Liver (tissue), 8 donors: ENCODE measurements at regions not wholly inside any gene's neighbourhood (a gene's known extent, or its start where the extent isn't known, plus 50 kb on each side); places are given as distances from the start of the nearest gene placed in this dataset.

Experiments
- DNase-seq: peaks from one replicate; pipeline ENCODE4 v3.0.0-alpha.2; 2017; ENCODE audit warnings: low spot score
- H3K27ac ChIP-seq, 2 donors: one replicate each; pipeline ENCODE4 v1.7.0; 2013; ENCODE audit warnings: inconsistent platforms in 2 of 2, low read length in 2 of 2, control low read depth in 1 of 2, low read depth in 1 of 2, mild to moderate bottlenecking in 1 of 2
- H3K27me3 ChIP-seq, 4 donors: one replicate each; pipeline versions ENCODE4 v1.6.1 to v1.7.0; 2013; ENCODE audit warnings: low read length in 3 of 4, inconsistent platforms in 1 of 4, mild to moderate bottlenecking in 1 of 4, moderate library complexity in 1 of 4; ENCODE audit not compliant: control insufficient read depth in 4 of 4, insufficient read depth in 4 of 4
- H3K36me3 ChIP-seq, 4 donors: one replicate each; pipeline versions ENCODE4 v1.6.1 to v1.7.0; 2013; ENCODE audit warnings: low read length in 3 of 4, mild to moderate bottlenecking in 3 of 4, low read depth in 1 of 4, moderate library complexity in 1 of 4; ENCODE audit not compliant: control insufficient read depth in 4 of 4, insufficient read depth in 3 of 4
- H3K4me1 ChIP-seq, 4 donors: one replicate each; pipeline versions ENCODE4 v1.6.1 to v1.7.0; 2013; ENCODE audit warnings: low read length in 3 of 4, mild to moderate bottlenecking in 3 of 4, moderate library complexity in 1 of 4; ENCODE audit not compliant: control insufficient read depth in 4 of 4, insufficient read depth in 4 of 4
- H3K4me3 ChIP-seq, 3 donors: one replicate each; pipeline versions ENCODE4 v1.6.1 to v1.7.0; 2013; ENCODE audit warnings: low read length in 3 of 3, control low read depth in 1 of 3, low read depth in 1 of 3, mild to moderate bottlenecking in 1 of 3
- H3K9ac ChIP-seq, 2 donors: one replicate each; pipeline ENCODE4 v1.7.0; 2013; ENCODE audit warnings: low read length in 2 of 2, mild to moderate bottlenecking in 2 of 2, moderate library complexity in 2 of 2, control low read depth in 1 of 2, low read depth in 1 of 2
- H3K9me3 ChIP-seq, 4 donors: one replicate each; pipeline versions ENCODE4 v1.6.1 to v1.7.0; 2013; ENCODE audit warnings: low read length in 3 of 4; ENCODE audit not compliant: control insufficient read depth in 4 of 4
- ATF3 ChIP-seq: IDR thresholded peaks from 2 replicates; pipeline ENCODE4 v1.6.1; 2016; ENCODE audit warnings: antibody characterized with exemption
- EGR1 ChIP-seq, 2 donors: IDR thresholded peaks; 2 replicates each; pipeline ENCODE4 v1.6.1; 2016 to 2018; ENCODE audit warnings: antibody characterized with exemption in 2 of 2, low read depth in 2 of 2
- FOXA2 ChIP-seq: IDR thresholded peaks from 2 replicates; pipeline ENCODE4 v1.6.1; 2016; ENCODE audit warnings: antibody characterized with exemption
- HNF4A ChIP-seq, 2 donors: conservative IDR thresholded peaks; 2 replicates each; pipeline ENCODE4 v1.6.1; 2016; ENCODE audit warnings: antibody characterized with exemption in 2 of 2, mild to moderate bottlenecking in 2 of 2
- HNF4G ChIP-seq: IDR thresholded peaks from 2 replicates; pipeline ENCODE4 v1.6.1; 2016; ENCODE audit warnings: antibody characterized with exemption
- JUND ChIP-seq, 2 donors: IDR thresholded peaks; 2 replicates each; pipeline ENCODE4 v1.6.1; 2016; ENCODE audit warnings: antibody characterized with exemption in 2 of 2
- MAX ChIP-seq: IDR thresholded peaks from 2 replicates; pipeline ENCODE4 v1.6.1; 2016; ENCODE audit warnings: antibody characterized with exemption
- NR2F2 ChIP-seq: IDR thresholded peaks from 2 replicates; pipeline ENCODE4 v1.6.1; 2016; ENCODE audit warnings: antibody characterized with exemption
- RAD21 ChIP-seq, 2 donors: IDR thresholded peaks; 2 replicates each; pipeline ENCODE4 v1.6.1; 2016; ENCODE audit warnings: antibody characterized with exemption in 2 of 2, mild to moderate bottlenecking in 2 of 2
- RXRA ChIP-seq, 2 donors: IDR thresholded peaks; 2 replicates each; pipeline ENCODE4 v1.6.1; 2017 to 2018; ENCODE audit warnings: antibody characterized with exemption in 2 of 2, mild to moderate bottlenecking in 1 of 2
- TAF1 ChIP-seq: conservative IDR thresholded peaks from 2 replicates; pipeline ENCODE4 v1.6.1; 2016; ENCODE audit warnings: antibody characterized with exemption, mild to moderate bottlenecking
- YY1 ChIP-seq: IDR thresholded peaks from 2 replicates; pipeline ENCODE4 v1.6.1; 2016; ENCODE audit warnings: antibody characterized with exemption, mild to moderate bottlenecking
- WGBS: extraction: QIAGEN DNeasy Blood & Tissue Kit; methylation state at CpG from one replicate; pipeline ENCODE4 v1.1.7; 2013; 5-methylcytosine and 5-hydroxymethylcytosine counted together
- TF ChIP-seq, protein P1 (sequence below): fragments of 150-350 bp; IDR thresholded peaks from 2 replicates; pipeline ENCODE4 v1.5.1; 2017; ENCODE audit warnings: improper control_type of control experiment, low read depth, low read length; ENCODE audit not compliant: missing input control
- TF ChIP-seq, protein P2 (sequence below): IDR thresholded peaks from 2 replicates; pipeline ENCODE4 v1.6.1; 2016; ENCODE audit warnings: antibody characterized with exemption, mild to moderate bottlenecking
- TF ChIP-seq, protein P3 (sequence below): IDR thresholded peaks from 2 replicates; pipeline ENCODE4 v1.6.1; 2016; ENCODE audit warnings: antibody characterized with exemption
- donor health status: healthy.
- donor health status: healthy.
- donor health status: healthy.
- donor health status: healthy.
- donor health status: healthy.

DNA sequence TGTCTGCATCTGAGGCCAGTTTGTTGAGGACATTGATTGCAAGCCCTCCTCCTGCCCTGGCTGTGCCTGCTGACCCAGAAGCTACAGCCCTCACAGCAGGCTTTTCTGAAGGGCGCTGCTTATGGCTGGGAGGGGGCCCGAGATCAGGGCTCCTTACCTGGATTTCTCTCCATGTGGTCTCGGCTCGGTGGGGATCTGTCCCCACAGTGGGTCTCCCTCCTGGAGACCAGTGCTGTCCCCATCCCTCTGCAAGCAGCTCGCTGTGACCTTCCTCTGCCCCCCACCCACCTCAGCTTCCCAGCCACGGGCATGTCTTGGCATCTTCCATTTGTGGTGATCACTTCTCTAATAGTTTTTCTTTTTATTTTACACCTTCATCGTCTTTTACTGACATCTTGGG lies 357.9 kb downstream of the IRX2 start:
- Histone ChIP-seq H3K27ac (no peak overlapping the region), H3K36me3 (no peaks in the 10 kb centered on the region), H3K9ac (no peak overlapping the region), H3K4me1 (no peaks in the 10 kb centered on the region), H3K27me3 (peaks cover 0 to 4% (median 0%) of the 10 kb centered on the region in 4 donors), H3K9me3 (no peaks in the 10 kb centered on the region), H3K4me3 (no peak overlapping the region)
- DNase-seq, result no peak
- 78% methylated on average over 7 of the region's 7 CpGs for WGBS
- no peak for TF ChIP-seq TAF1

DNA sequence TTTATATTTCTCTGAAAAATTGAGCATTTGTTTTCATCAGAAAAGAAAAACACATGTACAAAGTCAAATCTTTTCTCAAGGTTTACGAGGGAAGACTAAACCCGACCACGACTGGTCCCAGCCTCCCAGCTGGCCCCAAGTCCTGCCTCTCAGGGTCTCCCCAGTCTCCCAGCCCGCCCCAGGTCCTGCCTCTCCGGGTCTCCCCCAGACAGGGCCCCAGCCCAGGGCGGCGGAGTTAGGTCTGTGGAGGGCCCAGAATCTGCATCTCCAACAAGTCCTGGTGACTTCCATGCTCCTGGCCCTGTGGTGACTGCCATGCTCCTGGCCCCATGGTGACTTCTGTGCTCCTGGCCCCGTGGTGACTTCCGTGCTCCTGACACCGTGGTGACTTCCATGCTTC lies 359.9 kb downstream of the IRX2 start:
- TF ChIP-seq JUND (IDR thresholded peaks at IDR 0.05) (no peak), ATF3 (no peak), MAX (no peak), EGR1 (IDR thresholded peaks at IDR 0.05; ENCODE audit: low read depth in 2 of 2) (no peak), YY1 (no peak), HNF4G (no peak), TAF1 (no peak), NR2F2 (no peak), FOXA2 (no peak), RAD21 (IDR thresholded peaks at IDR 0.05) (no peak), RXRA (IDR thresholded peaks at IDR 0.05) (no peak)
- TF ChIP-seq, protein P1, sequence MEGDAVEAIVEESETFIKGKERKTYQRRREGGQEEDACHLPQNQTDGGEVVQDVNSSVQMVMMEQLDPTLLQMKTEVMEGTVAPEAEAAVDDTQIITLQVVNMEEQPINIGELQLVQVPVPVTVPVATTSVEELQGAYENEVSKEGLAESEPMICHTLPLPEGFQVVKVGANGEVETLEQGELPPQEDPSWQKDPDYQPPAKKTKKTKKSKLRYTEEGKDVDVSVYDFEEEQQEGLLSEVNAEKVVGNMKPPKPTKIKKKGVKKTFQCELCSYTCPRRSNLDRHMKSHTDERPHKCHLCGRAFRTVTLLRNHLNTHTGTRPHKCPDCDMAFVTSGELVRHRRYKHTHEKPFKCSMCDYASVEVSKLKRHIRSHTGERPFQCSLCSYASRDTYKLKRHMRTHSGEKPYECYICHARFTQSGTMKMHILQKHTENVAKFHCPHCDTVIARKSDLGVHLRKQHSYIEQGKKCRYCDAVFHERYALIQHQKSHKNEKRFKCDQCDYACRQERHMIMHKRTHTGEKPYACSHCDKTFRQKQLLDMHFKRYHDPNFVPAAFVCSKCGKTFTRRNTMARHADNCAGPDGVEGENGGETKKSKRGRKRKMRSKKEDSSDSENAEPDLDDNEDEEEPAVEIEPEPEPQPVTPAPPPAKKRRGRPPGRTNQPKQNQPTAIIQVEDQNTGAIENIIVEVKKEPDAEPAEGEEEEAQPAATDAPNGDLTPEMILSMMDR, result no peak
- H3K9ac ChIP-seq, result no peak overlapping the region
- no peaks in the 10 kb centered on the region for H3K4me1 ChIP-seq
- WGBS, result 85% methylated on average over 10 of the region's 10 CpGs
- H3K27me3 ChIP-seq, result peaks cover 0 to 4% (median 0%) of the 10 kb centered on the region in 4 donors
- H3K36me3 ChIP-seq, result no peaks in the 10 kb centered on the region
- H3K27ac ChIP-seq, result no peak overlapping the region
- H3K9me3 ChIP-seq, result no peaks in the 10 kb centered on the region
- no peak overlapping the region for H3K4me3 ChIP-seq
- no peak for DNase-seq

DNA sequence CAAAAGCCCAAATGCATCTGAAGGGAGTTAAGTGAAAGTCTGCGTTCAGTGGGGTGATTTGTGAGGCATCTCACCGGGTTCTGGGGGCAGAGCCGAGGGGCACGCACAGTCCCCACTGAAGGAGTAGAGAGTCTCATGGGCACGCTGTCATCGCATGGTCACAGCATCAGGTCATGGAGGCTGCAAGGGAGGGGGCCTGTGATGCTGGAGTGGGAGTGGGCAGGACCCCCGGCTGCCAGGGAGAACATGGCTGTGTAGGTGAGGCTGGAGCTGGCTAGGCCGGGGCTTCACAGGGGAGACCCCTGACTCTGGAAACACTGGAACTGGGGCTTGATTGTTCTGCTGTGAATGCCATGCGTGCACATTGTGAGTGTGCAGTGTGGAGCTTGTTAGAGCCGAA lies 360.5 kb downstream of the IRX2 start:
- no peaks in the 10 kb centered on the region for H3K4me1 ChIP-seq
- DNase-seq, result no peak
- no peaks in the 10 kb centered on the region for H3K9me3 ChIP-seq
- H3K4me3 ChIP-seq, result no peak overlapping the region
- no peak overlapping the region for H3K27ac ChIP-seq
- WGBS, result 92% methylated on average over 10 of the region's 10 CpGs
- no peak overlapping the region for H3K9ac ChIP-seq
- H3K27me3 ChIP-seq, result peaks cover 0 to 4% (median 0%) of the 10 kb centered on the region in 4 donors
- TF ChIP-seq HNF4A (conservative IDR thresholded peaks at IDR 0.05) (no peak), JUND (IDR thresholded peaks at IDR 0.05) (no peak), MAX (no peak)
- TF ChIP-seq, protein P2, sequence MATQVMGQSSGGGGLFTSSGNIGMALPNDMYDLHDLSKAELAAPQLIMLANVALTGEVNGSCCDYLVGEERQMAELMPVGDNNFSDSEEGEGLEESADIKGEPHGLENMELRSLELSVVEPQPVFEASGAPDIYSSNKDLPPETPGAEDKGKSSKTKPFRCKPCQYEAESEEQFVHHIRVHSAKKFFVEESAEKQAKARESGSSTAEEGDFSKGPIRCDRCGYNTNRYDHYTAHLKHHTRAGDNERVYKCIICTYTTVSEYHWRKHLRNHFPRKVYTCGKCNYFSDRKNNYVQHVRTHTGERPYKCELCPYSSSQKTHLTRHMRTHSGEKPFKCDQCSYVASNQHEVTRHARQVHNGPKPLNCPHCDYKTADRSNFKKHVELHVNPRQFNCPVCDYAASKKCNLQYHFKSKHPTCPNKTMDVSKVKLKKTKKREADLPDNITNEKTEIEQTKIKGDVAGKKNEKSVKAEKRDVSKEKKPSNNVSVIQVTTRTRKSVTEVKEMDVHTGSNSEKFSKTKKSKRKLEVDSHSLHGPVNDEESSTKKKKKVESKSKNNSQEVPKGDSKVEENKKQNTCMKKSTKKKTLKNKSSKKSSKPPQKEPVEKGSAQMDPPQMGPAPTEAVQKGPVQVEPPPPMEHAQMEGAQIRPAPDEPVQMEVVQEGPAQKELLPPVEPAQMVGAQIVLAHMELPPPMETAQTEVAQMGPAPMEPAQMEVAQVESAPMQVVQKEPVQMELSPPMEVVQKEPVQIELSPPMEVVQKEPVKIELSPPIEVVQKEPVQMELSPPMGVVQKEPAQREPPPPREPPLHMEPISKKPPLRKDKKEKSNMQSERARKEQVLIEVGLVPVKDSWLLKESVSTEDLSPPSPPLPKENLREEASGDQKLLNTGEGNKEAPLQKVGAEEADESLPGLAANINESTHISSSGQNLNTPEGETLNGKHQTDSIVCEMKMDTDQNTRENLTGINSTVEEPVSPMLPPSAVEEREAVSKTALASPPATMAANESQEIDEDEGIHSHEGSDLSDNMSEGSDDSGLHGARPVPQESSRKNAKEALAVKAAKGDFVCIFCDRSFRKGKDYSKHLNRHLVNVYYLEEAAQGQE, result no peak
- TF ChIP-seq, protein P3, sequence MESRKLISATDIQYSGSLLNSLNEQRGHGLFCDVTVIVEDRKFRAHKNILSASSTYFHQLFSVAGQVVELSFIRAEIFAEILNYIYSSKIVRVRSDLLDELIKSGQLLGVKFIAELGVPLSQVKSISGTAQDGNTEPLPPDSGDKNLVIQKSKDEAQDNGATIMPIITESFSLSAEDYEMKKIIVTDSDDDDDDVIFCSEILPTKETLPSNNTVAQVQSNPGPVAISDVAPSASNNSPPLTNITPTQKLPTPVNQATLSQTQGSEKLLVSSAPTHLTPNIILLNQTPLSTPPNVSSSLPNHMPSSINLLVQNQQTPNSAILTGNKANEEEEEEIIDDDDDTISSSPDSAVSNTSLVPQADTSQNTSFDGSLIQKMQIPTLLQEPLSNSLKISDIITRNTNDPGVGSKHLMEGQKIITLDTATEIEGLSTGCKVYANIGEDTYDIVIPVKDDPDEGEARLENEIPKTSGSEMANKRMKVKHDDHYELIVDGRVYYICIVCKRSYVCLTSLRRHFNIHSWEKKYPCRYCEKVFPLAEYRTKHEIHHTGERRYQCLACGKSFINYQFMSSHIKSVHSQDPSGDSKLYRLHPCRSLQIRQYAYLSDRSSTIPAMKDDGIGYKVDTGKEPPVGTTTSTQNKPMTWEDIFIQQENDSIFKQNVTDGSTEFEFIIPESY, result no peak
- H3K36me3 ChIP-seq, result no peaks in the 10 kb centered on the region
